HAP-1 (cell line): ENCODE measurements at regions not wholly inside any gene's neighbourhood (a gene's known extent, or its start where the extent isn't known, plus 50 kb on each side); places are given as distances from the start of the nearest gene placed in this dataset.

Experiments
- DNase-seq, 2 experiments: peaks; one replicate each; pipeline ENCODE4 v3.0.0-alpha.2; 2016 to 2020; ENCODE audit warnings: low spot score in 2 of 2
- H3K27me3 ChIP-seq: fragments of 250-450 bp; sonication (Bioruptor Pico); 2 replicates; pipeline ENCODE4 v1.5.1; 2020; ENCODE audit warnings: low read depth, mild to moderate bottlenecking, moderate library complexity
- H3K36me3 ChIP-seq: fragments of 250-450 bp; sonication (Bioruptor Pico); replicated peaks from 2 replicates; pipeline ENCODE4 v1.5.1; 2020; ENCODE audit warnings: mild to moderate bottlenecking
- H3K4me1 ChIP-seq: fragments of 250-450 bp; sonication (Bioruptor Pico); 2 replicates; pipeline ENCODE4 v1.5.1; 2020; ENCODE audit warnings: mild to moderate bottlenecking
- H3K4me3 ChIP-seq: fragments of 250-450 bp; sonication (Bioruptor Pico); 2 replicates; pipeline ENCODE4 v1.5.1; 2020; ENCODE audit warnings: mild to moderate bottlenecking, moderate library complexity
- H3K9me3 ChIP-seq: fragments of 250-450 bp; sonication (Bioruptor Pico); 2 replicates; pipeline ENCODE4 v1.5.1; 2020; ENCODE audit warnings: mild to moderate bottlenecking, moderate library complexity
- in situ Hi-C: fragments of 300-500 bp; cut with MboI; formaldehyde crosslinking; loops from 3 replicates; pipeline ENCODE4 v1.14.3; 2020; ENCODE audit warnings: low sequenced_read_pairs, inconsistent platforms, mixed read lengths

- no peaks in the 10 kb centered on the region for H3K4me1 ChIP-seq
These were observed 308.1 kb upstream of the SPTLC3 start for GRCh38 chr20:12700701-12701100.

GRCh38 chr20:12702312-12702711 is 306.5 kb upstream of the SPTLC3 start:
- Histone ChIP-seq H3K9me3 (no peaks in the 10 kb centered on the region), H3K27me3 (no peaks in the 10 kb centered on the region), H3K4me1 (no peaks in the 10 kb centered on the region), H3K4me3 (no peak overlapping the region), H3K36me3 (no peaks in the 10 kb centered on the region)
- in situ Hi-C loops: no loop called here
- DNase-seq: no peak

More at GRCh38 chr20:12700701-12701100, 308.1 kb upstream of the SPTLC3 start:
- H3K9me3 ChIP-seq: no peaks in the 10 kb centered on the region
- in situ Hi-C loops: no loop called here
- no peak for DNase-seq
- no peak overlapping the region for H3K4me3 ChIP-seq
- H3K27me3 ChIP-seq: no peaks in the 10 kb centered on the region
- no peaks in the 10 kb centered on the region for H3K36me3 ChIP-seq

GRCh38 chr20:12715371-12715770 is 293.4 kb upstream of the SPTLC3 start:
- H3K27me3 ChIP-seq: no peaks in the 10 kb centered on the region
- H3K4me1 ChIP-seq: no peaks in the 10 kb centered on the region
- no peaks in the 10 kb centered on the region for H3K36me3 ChIP-seq
- DNase-seq: no peak
- in situ Hi-C loops: no loop called here
- H3K9me3 ChIP-seq: no peaks in the 10 kb centered on the region
- H3K4me3 ChIP-seq: no peak overlapping the region

GRCh38 chr20:12715991-12716680 is 292.6 kb upstream of the SPTLC3 start:
- no peaks in the 10 kb centered on the region for H3K27me3 ChIP-seq
- H3K36me3 ChIP-seq: no peaks in the 10 kb centered on the region
- no peaks in the 10 kb centered on the region for H3K9me3 ChIP-seq
- no peak overlapping the region for H3K4me3 ChIP-seq
- no peak for DNase-seq
- no peaks in the 10 kb centered on the region for H3K4me1 ChIP-seq
- in situ Hi-C loops: no loop called here

GRCh38 chr20:12717061-12717460 is 291.7 kb upstream of the SPTLC3 start:
- H3K27me3 ChIP-seq: no peaks in the 10 kb centered on the region
- in situ Hi-C loops: no loop called here
- no peaks in the 10 kb centered on the region for H3K4me1 ChIP-seq
- no peaks in the 10 kb centered on the region for H3K9me3 ChIP-seq
- H3K4me3 ChIP-seq: no peak overlapping the region
- no peak for DNase-seq
- no peaks in the 10 kb centered on the region for H3K36me3 ChIP-seq

- H3K36me3 ChIP-seq: no peaks in the 10 kb centered on the region
- H3K27me3 ChIP-seq: no peaks in the 10 kb centered on the region
- H3K4me3 ChIP-seq: no peak overlapping the region
- DNase-seq: no peak
- in situ Hi-C loops: no loop called here
- H3K4me1 ChIP-seq: no peaks in the 10 kb centered on the region
- no peaks in the 10 kb centered on the region for H3K9me3 ChIP-seq
These were observed 290.2 kb upstream of the SPTLC3 start for GRCh38 chr20:12718619-12719018.

- Histone ChIP-seq H3K4me1 (no peaks in the 10 kb centered on the region), H3K36me3 (no peaks in the 10 kb centered on the region), H3K4me3 (no peak overlapping the region), H3K27me3 (no peaks in the 10 kb centered on the region), H3K9me3 (no peaks in the 10 kb centered on the region)
- no peak for DNase-seq
- in situ Hi-C loops: no loop called here
These were observed 287.1 kb upstream of the SPTLC3 start for GRCh38 chr20:12721636-12722035.

GRCh38 chr20:12722091-12722490 is 286.7 kb upstream of the SPTLC3 start:
- H3K27me3 ChIP-seq: no peaks in the 10 kb centered on the region
- H3K36me3 ChIP-seq: no peaks in the 10 kb centered on the region
- in situ Hi-C loops: no loop called here
- no peaks in the 10 kb centered on the region for H3K4me1 ChIP-seq
- DNase-seq: no peak
- no peaks in the 10 kb centered on the region for H3K9me3 ChIP-seq
- H3K4me3 ChIP-seq: no peak overlapping the region

- Histone ChIP-seq H3K4me3 (no peak overlapping the region), H3K4me1 (no peaks in the 10 kb centered on the region), H3K9me3 (no peaks in the 10 kb centered on the region), H3K27me3 (no peaks in the 10 kb centered on the region), H3K36me3 (no peaks in the 10 kb centered on the region)
- no peak for DNase-seq
- in situ Hi-C loops: no loop called here
These were observed 285.0 kb upstream of the SPTLC3 start for GRCh38 chr20:12723811-12724210.

GRCh38 chr20:12728782-12729181 is 280.0 kb upstream of the SPTLC3 start:
- no peak for DNase-seq
- no peaks in the 10 kb centered on the region for H3K36me3 ChIP-seq
- in situ Hi-C loops: no loop called here
- no peak overlapping the region for H3K4me3 ChIP-seq
- H3K4me1 ChIP-seq: no peaks in the 10 kb centered on the region
- H3K27me3 ChIP-seq: no peaks in the 10 kb centered on the region
- H3K9me3 ChIP-seq: no peaks in the 10 kb centered on the region

GRCh38 chr20:12729326-12729725 is 279.4 kb upstream of the SPTLC3 start:
- no peak for DNase-seq
- Histone ChIP-seq H3K36me3 (no peaks in the 10 kb centered on the region), H3K4me3 (no peak overlapping the region), H3K9me3 (no peaks in the 10 kb centered on the region), H3K27me3 (no peaks in the 10 kb centered on the region), H3K4me1 (no peaks in the 10 kb centered on the region)
- in situ Hi-C loops: no loop called here

- DNase-seq: no peak
- no peaks in the 10 kb centered on the region for H3K4me1 ChIP-seq
- H3K36me3 ChIP-seq: no peaks in the 10 kb centered on the region
- H3K27me3 ChIP-seq: no peaks in the 10 kb centered on the region
- no peaks in the 10 kb centered on the region for H3K9me3 ChIP-seq
- H3K4me3 ChIP-seq: no peak overlapping the region
- in situ Hi-C loops: no loop called here
These were observed 275.0 kb upstream of the SPTLC3 start for GRCh38 chr20:12733811-12734210.

GRCh38 chr20:12737497-12737896 is 271.3 kb upstream of the SPTLC3 start:
- DNase-seq: no peak
- Histone ChIP-seq H3K36me3 (no peaks in the 10 kb centered on the region), H3K9me3 (no peaks in the 10 kb centered on the region), H3K27me3 (no peaks in the 10 kb centered on the region), H3K4me1 (no peaks in the 10 kb centered on the region), H3K4me3 (no peak overlapping the region)
- in situ Hi-C loops: no loop called here

- H3K4me3 ChIP-seq: no peak overlapping the region
- no peaks in the 10 kb centered on the region for H3K9me3 ChIP-seq
- in situ Hi-C loops: no loop called here
- no peaks in the 10 kb centered on the region for H3K27me3 ChIP-seq
- DNase-seq: no peak
- H3K4me1 ChIP-seq: no peaks in the 10 kb centered on the region
- H3K36me3 ChIP-seq: no peaks in the 10 kb centered on the region
These were observed 270.9 kb upstream of the SPTLC3 start for GRCh38 chr20:12737900-12738299.

GRCh38 chr20:12740647-12741046 is 268.1 kb upstream of the SPTLC3 start:
- DNase-seq: no peak
- Histone ChIP-seq H3K27me3 (no peaks in the 10 kb centered on the region), H3K4me3 (no peak overlapping the region), H3K36me3 (no peaks in the 10 kb centered on the region), H3K4me1 (no peaks in the 10 kb centered on the region), H3K9me3 (no peaks in the 10 kb centered on the region)
- in situ Hi-C loops: no loop called here
